ENCODE measurements at regions not wholly inside any gene's neighbourhood (a gene's known extent, or its start where the extent isn't known, plus 50 kb on each side); places are given as distances from the start of the nearest gene placed in this dataset.

GRCh38 chrX:39377773-39378172, 576.5 kb downstream of the MID1IP1 start:
- TF ChIP-seq CTCF (IDR thresholded peaks at IDR 0.05) (no peak), POLR2A (IDR thresholded peaks at IDR 0.05) (no peak)

Measured in body of pancreas (tissue), 4 donors.